H9 (cell line): ENCODE measurements at regions not wholly inside any gene's neighbourhood (a gene's known extent, or its start where the extent isn't known, plus 50 kb on each side); places are given as distances from the start of the nearest gene placed in this dataset.

Experiments used
- DNase-seq: peaks from one replicate; pipeline ENCODE4 v3.0.0-alpha.2; 2017
- H2AFZ ChIP-seq: one replicate; pipeline ENCODE4 v1.6.1; 2013; ENCODE audit warnings: mild to moderate bottlenecking, low read length, control low read depth, moderate library complexity
- H2AK5ac ChIP-seq: 2 replicates; pipeline ENCODE4 v1.6.1; 2013; ENCODE audit warnings: low read length, control low read depth, mixed read lengths; ENCODE audit not compliant: insufficient read length
- H2BK120ac ChIP-seq: one replicate; pipeline ENCODE4 v1.6.1; 2013; ENCODE audit warnings: low read depth, mild to moderate bottlenecking, low read length, control low read depth, inconsistent platforms; ENCODE audit not compliant: poor library complexity, severe bottlenecking
- H2BK12ac ChIP-seq: 2 replicates; pipeline ENCODE4 v1.6.1; 2013; ENCODE audit warnings: low read length, control low read depth, mixed read lengths, low read depth; ENCODE audit not compliant: insufficient read length
- H2BK15ac ChIP-seq: 2 replicates; pipeline ENCODE4 v1.6.1; 2013; ENCODE audit warnings: low read depth, low read length, control low read depth
- H2BK20ac ChIP-seq: one replicate; pipeline ENCODE4 v1.6.1; 2013; ENCODE audit warnings: low read depth, mild to moderate bottlenecking, low read length, control low read depth, inconsistent platforms; ENCODE audit not compliant: poor library complexity, severe bottlenecking
- H2BK5ac ChIP-seq: 2 replicates; pipeline ENCODE4 v1.6.1; 2013; ENCODE audit warnings: low read length, control low read depth, mixed read lengths; ENCODE audit not compliant: insufficient read length
- H3K14ac ChIP-seq: 2 replicates; pipeline ENCODE4 v1.6.1; 2013; ENCODE audit warnings: low read length, control low read depth; ENCODE audit not compliant: insufficient read depth
- H3K18ac ChIP-seq: 2 replicates; pipeline ENCODE4 v1.6.1; 2013; ENCODE audit warnings: low read depth, mild to moderate bottlenecking, mixed read lengths, low read length, control low read depth; ENCODE audit not compliant: insufficient read length
- H3K23ac ChIP-seq: 2 replicates; pipeline ENCODE4 v1.6.1; 2013; ENCODE audit warnings: low read length, control low read depth, mixed read lengths, low read depth; ENCODE audit not compliant: insufficient read length
- H3K23me2 ChIP-seq: 2 replicates; pipeline ENCODE4 v1.6.1; 2013; ENCODE audit warnings: low read depth, mild to moderate bottlenecking, mixed read lengths, low read length, control low read depth; ENCODE audit not compliant: insufficient read length, poor library complexity, severe bottlenecking
- H3K27ac ChIP-seq: 2 replicates; pipeline ENCODE4 v1.5.1; 2013; ENCODE audit warnings: low read length, control low read depth, mixed read lengths, low read depth; ENCODE audit not compliant: insufficient read length
- H3K27me3 ChIP-seq: 2 replicates; pipeline ENCODE4 v1.6.1; 2013; ENCODE audit warnings: low read length, control low read depth, inconsistent platforms; ENCODE audit not compliant: insufficient read depth
- H3K4ac ChIP-seq: 2 replicates; pipeline ENCODE4 v1.6.1; 2013; ENCODE audit warnings: low read depth, mild to moderate bottlenecking, control low read depth, inconsistent platforms, low read length, moderate library complexity
- H3K4me1 ChIP-seq: 2 replicates; pipeline ENCODE4 v1.6.1; 2013; ENCODE audit warnings: low read length, control low read depth, inconsistent platforms; ENCODE audit not compliant: insufficient read depth
- H3K4me2 ChIP-seq: 2 replicates; pipeline ENCODE4 v1.6.1; 2013; ENCODE audit warnings: low read length, control low read depth, mixed read lengths; ENCODE audit not compliant: insufficient read length, insufficient read depth
- H3K56ac ChIP-seq: 2 replicates; pipeline ENCODE4 v1.6.1; 2013; ENCODE audit warnings: low read depth, mild to moderate bottlenecking, mixed read lengths, low read length, control low read depth; ENCODE audit not compliant: insufficient read length
- H3K79me1 ChIP-seq: 2 replicates; pipeline ENCODE4 v1.6.1; 2013; ENCODE audit warnings: low read depth, mild to moderate bottlenecking, moderate library complexity, low read length, control low read depth, inconsistent platforms; ENCODE audit not compliant: insufficient read depth, poor library complexity, severe bottlenecking
- H3K79me2 ChIP-seq: 2 replicates; pipeline ENCODE4 v1.6.1; 2013; ENCODE audit warnings: low read length, control low read depth, inconsistent platforms; ENCODE audit not compliant: insufficient read depth
- H3K9ac ChIP-seq: 2 replicates; pipeline ENCODE4 v1.6.1; 2013; ENCODE audit warnings: low read length, control low read depth, mixed read lengths; ENCODE audit not compliant: insufficient read length; ENCODE audit errors: extremely low read depth
- H3K9me3 ChIP-seq: one replicate; pipeline ENCODE4 v1.6.1; 2013; ENCODE audit warnings: low read depth, low read length, inconsistent platforms; ENCODE audit not compliant: control insufficient read depth
- H3T11ph ChIP-seq: one replicate; pipeline ENCODE4 v1.6.1; 2013; ENCODE audit warnings: mild to moderate bottlenecking, low read length, control low read depth, inconsistent platforms
- H4K20me1 ChIP-seq: one replicate; pipeline ENCODE4 v1.6.1; 2013; ENCODE audit not compliant: control insufficient read depth, insufficient read length, insufficient read depth
- H4K5ac ChIP-seq: 2 replicates; pipeline ENCODE4 v1.6.1; 2013; ENCODE audit warnings: low read depth, mild to moderate bottlenecking, mixed read lengths, low read length, control low read depth; ENCODE audit not compliant: insufficient read length
- H4K8ac ChIP-seq: replicated peaks from 2 replicates; pipeline ENCODE4 v1.6.1; 2013; ENCODE audit warnings: low read length, control low read depth, mixed read lengths, low read depth; ENCODE audit not compliant: insufficient read length
- H4K91ac ChIP-seq: 2 replicates; pipeline ENCODE4 v1.6.1; 2013; ENCODE audit warnings: low read depth, mild to moderate bottlenecking, moderate library complexity, mixed read lengths, low read length, control low read depth; ENCODE audit not compliant: insufficient read length
- H3K27ac Mint-ChIP-seq, 3 experiments: 2 replicates in 2 of 3; 3 replicates in 1 of 3; pipeline ENCODE4 v1.8.0; 2020 to 2021; ENCODE audit warnings: mixed read lengths in 3 of 3, mild to moderate bottlenecking in 1 of 3, moderate library complexity in 1 of 3
- H3K27me3 Mint-ChIP-seq: 2 replicates; pipeline ENCODE4 v1.8.0; 2021; ENCODE audit warnings: low read depth, mild to moderate bottlenecking, moderate library complexity, mixed read lengths
- H3K36me3 Mint-ChIP-seq, 3 experiments: 2 replicates in 2 of 3; 3 replicates in 1 of 3; pipeline ENCODE4 v1.8.0; 2020 to 2021; ENCODE audit warnings: low read depth in 3 of 3, mixed read lengths in 3 of 3; ENCODE audit not compliant: insufficient read depth in 1 of 3
- H3K4me1 Mint-ChIP-seq, 2 experiments: 2 replicates each; pipeline ENCODE4 v1.8.0; 2020; ENCODE audit warnings: mixed read lengths in 2 of 2
- H3K4me3 Mint-ChIP-seq, 2 experiments: 2 replicates in 1 of 2; 3 replicates in 1 of 2; pipeline ENCODE4 v1.8.0; 2020 to 2021; ENCODE audit warnings: mild to moderate bottlenecking in 2 of 2, mixed read lengths in 2 of 2, moderate library complexity in 1 of 2
- H3K9me3 Mint-ChIP-seq, 2 experiments: 2 replicates in 1 of 2; 3 replicates in 1 of 2; pipeline ENCODE4 v1.8.0; 2020; ENCODE audit warnings: mild to moderate bottlenecking in 2 of 2, mixed read lengths in 2 of 2, moderate library complexity in 1 of 2
- WGBS: extraction: QIAGEN DNeasy Blood & Tissue Kit; methylation state at CpG from one replicate; pipeline ENCODE4 v1.1.7; 2013; ENCODE audit warnings: missing lambda C conversion rate, low lambda C conversion rate, mixed read lengths; ENCODE audit not compliant: insufficient read length; ENCODE audit errors: extremely low coverage; 5-methylcytosine and 5-hydroxymethylcytosine counted together
- TF ChIP-seq, protein P1 (sequence below): fragments of 200-600 bp; sonication (generic); conservative IDR thresholded peaks from 3 replicates; pipeline ENCODE4 v1.8.0; 2021; ENCODE audit warnings: antibody characterized with exemption, mild to moderate bottlenecking

DNA sequence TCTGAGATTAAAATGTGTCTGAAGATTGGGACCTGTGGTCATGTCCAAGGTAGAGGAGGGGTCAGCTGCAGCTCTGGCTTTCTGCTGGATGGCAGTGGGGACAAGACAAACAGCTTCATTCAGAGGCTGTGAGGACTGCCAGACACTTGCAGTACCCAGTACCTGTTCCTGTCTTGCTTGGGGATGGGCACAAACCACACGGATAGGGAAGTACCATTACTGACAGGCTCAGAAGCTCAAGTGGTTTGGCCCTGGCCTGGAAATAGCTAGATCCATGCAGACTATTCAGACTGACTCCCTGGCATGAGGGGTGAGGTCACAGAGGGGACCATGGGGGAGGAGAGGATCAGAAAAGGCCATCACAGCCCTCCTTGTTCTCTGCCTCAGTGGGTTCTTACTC, 56.0 kb upstream of the COMTD1 start:
- Mint-ChIP-seq H3K4me3 (no peak overlapping the region), H3K9me3 (peaks cover 0 to 6% of the 10 kb centered on the region in 2 experiments; a peak in 2 of 5 replicates), H3K27ac (no peak overlapping the region; a peak in 1 of 7 replicates), H3K27me3 (peaks cover 64% of the 10 kb centered on the region), H3K36me3 (no peaks in the 10 kb centered on the region; a peak in 1 of 7 replicates), H3K4me1 (peaks cover 2 to 3% of the 10 kb centered on the region in 2 experiments; a peak in 2 of 4 replicates)
- no peak overlapping the region for H3K27ac ChIP-seq
- no peak overlapping the region for H3T11ph ChIP-seq
- no peak overlapping the region for H3K56ac ChIP-seq
- no peak overlapping the region for H2BK15ac ChIP-seq
- H3K4me2 ChIP-seq: no peak overlapping the region
- TF ChIP-seq, protein P1, sequence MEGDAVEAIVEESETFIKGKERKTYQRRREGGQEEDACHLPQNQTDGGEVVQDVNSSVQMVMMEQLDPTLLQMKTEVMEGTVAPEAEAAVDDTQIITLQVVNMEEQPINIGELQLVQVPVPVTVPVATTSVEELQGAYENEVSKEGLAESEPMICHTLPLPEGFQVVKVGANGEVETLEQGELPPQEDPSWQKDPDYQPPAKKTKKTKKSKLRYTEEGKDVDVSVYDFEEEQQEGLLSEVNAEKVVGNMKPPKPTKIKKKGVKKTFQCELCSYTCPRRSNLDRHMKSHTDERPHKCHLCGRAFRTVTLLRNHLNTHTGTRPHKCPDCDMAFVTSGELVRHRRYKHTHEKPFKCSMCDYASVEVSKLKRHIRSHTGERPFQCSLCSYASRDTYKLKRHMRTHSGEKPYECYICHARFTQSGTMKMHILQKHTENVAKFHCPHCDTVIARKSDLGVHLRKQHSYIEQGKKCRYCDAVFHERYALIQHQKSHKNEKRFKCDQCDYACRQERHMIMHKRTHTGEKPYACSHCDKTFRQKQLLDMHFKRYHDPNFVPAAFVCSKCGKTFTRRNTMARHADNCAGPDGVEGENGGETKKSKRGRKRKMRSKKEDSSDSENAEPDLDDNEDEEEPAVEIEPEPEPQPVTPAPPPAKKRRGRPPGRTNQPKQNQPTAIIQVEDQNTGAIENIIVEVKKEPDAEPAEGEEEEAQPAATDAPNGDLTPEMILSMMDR: no peak
- peaks cover 7% of the 10 kb centered on the region for H3K23me2 ChIP-seq
- H3K79me2 ChIP-seq: no peaks in the 10 kb centered on the region
- no peak overlapping the region for H4K8ac ChIP-seq
- WGBS: no CpG with 5 or more reads among the region's 1 CpG
- no peak overlapping the region for H2AK5ac ChIP-seq
- no peak overlapping the region for H4K5ac ChIP-seq
- H2BK12ac ChIP-seq: no peak overlapping the region
- H2BK20ac ChIP-seq: no peak overlapping the region
- peaks cover 3% of the 10 kb centered on the region; the same call in 1 of the 2 replicates for H3K27me3 ChIP-seq
- no peak overlapping the region for H3K18ac ChIP-seq
- H3K9ac ChIP-seq: no peak overlapping the region
- H3K79me1 ChIP-seq: no peaks in the 10 kb centered on the region
- no peak overlapping the region for H4K91ac ChIP-seq
- H4K20me1 ChIP-seq: no peaks in the 10 kb centered on the region
- no peak for DNase-seq
- H3K4ac ChIP-seq: no peak overlapping the region
- H3K23ac ChIP-seq: no peak overlapping the region
- no peak overlapping the region for H2AFZ ChIP-seq
- H3K14ac ChIP-seq: no peak overlapping the region
- no peak overlapping the region for H2BK5ac ChIP-seq
- H2BK120ac ChIP-seq: no peak overlapping the region
- no peaks in the 10 kb centered on the region for H3K9me3 ChIP-seq
- no peaks in the 10 kb centered on the region for H3K4me1 ChIP-seq
